Ovary (tissue), 3 donors: ENCODE measurements at regions not wholly inside any gene's neighbourhood (a gene's known extent, or its start where the extent isn't known, plus 50 kb on each side); places are given as distances from the start of the nearest gene placed in this dataset.

ENCODE experiments used
- CTCF ChIP-seq, 3 donors: fragments of 450-650 bp in 2 of 3; fragments of 200-600 bp in 1 of 3; IDR thresholded peaks; one replicate each; pipeline versions ENCODE4 v1.5.1 to v1.8.0; 2016 to 2022; ENCODE audit warnings: antibody characterized with exemption in 3 of 3, mild to moderate bottlenecking in 1 of 3
- POLR2A ChIP-seq: fragments of 450-650 bp; IDR thresholded peaks from one replicate; pipeline ENCODE4 v1.6.1; 2017; ENCODE audit warnings: antibody characterized with exemption, mild to moderate bottlenecking, moderate library complexity
- donor health status: DM: no; HTN: no; CAD: no.

DNA sequence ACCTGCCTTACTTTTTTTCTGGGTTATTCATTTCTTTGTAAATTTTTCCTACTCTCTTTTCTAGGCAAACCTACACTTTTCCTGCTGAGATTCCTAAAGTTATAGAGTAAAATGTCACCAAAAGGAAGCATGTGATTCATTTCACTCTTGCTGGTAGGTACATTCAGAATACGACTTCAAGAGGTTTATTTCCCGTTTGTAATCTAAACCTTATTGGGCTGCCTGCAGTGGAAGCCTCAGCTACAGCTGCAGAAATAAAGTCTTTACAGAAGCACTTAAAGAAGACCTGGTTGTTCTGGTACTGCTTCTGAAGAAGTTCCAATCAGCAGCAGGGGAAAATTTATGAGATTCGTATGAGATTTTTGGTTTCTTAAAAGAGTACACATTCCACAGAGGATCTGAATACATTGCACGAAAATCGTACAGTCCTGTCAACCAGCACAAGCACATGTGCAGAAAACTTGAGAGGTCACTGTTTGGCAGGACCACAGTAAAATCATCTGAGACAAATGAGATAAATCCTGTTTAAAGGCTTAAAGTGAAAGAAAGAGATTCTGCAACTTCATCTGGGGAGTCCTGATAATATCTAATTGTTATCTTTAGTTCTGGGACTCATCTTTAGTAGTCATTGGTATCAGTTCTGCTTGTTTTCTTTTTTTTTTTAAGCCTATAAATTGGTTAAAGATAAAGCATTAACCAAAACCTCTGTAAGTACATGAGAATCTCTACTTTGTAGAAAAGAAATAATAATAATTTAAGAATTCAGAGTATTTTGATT is 109.9 kb upstream of the ADGRL2 start:
- TF ChIP-seq POLR2A: no peak
- no peak for TF ChIP-seq CTCF (IDR thresholded peaks at IDR 0.05)
